Stomach (tissue), 4 donors: ENCODE measurements at regions not wholly inside any gene's neighbourhood (a gene's known extent, or its start where the extent isn't known, plus 50 kb on each side); places are given as distances from the start of the nearest gene placed in this dataset.

Experiments used
- EP300 ChIP-seq: sonication (generic); formaldehyde crosslinking; IDR thresholded peaks from one replicate; pipeline ENCODE4 v1.6.1; 2017; ENCODE audit warnings: antibody characterized with exemption
- POLR2A ChIP-seq, 4 donors: fragments of 450-650 bp; IDR thresholded peaks; one replicate each; pipeline ENCODE4 v1.6.1; 2016; ENCODE audit warnings: antibody characterized with exemption in 4 of 4, control low read depth in 2 of 4, mild to moderate bottlenecking in 1 of 4, moderate library complexity in 1 of 4
- TF ChIP-seq, protein P1 (sequence below), 7 experiments: fragments of 450-650 bp in 4 of 7; fragments of 200-600 bp in 3 of 7; sonication (generic) in 3 of 7; IDR thresholded peaks; one replicate each; pipeline ENCODE4 v1.5.1; 2016 to 2019; ENCODE audit warnings: antibody characterized with exemption in 7 of 7, control low read depth in 2 of 7, mild to moderate bottlenecking in 1 of 7

GRCh38 chr12:115387467-115387901 lies 703.5 kb upstream of the TBX3 start:
- TF ChIP-seq, protein P1, sequence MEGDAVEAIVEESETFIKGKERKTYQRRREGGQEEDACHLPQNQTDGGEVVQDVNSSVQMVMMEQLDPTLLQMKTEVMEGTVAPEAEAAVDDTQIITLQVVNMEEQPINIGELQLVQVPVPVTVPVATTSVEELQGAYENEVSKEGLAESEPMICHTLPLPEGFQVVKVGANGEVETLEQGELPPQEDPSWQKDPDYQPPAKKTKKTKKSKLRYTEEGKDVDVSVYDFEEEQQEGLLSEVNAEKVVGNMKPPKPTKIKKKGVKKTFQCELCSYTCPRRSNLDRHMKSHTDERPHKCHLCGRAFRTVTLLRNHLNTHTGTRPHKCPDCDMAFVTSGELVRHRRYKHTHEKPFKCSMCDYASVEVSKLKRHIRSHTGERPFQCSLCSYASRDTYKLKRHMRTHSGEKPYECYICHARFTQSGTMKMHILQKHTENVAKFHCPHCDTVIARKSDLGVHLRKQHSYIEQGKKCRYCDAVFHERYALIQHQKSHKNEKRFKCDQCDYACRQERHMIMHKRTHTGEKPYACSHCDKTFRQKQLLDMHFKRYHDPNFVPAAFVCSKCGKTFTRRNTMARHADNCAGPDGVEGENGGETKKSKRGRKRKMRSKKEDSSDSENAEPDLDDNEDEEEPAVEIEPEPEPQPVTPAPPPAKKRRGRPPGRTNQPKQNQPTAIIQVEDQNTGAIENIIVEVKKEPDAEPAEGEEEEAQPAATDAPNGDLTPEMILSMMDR (IDR thresholded peaks at IDR 0.05) = no peak
- no peak for TF ChIP-seq POLR2A (IDR thresholded peaks at IDR 0.05)
- TF ChIP-seq EP300 = no peak
